Transverse colon (tissue), 4 donors: ENCODE measurements at regions not wholly inside any gene's neighbourhood (a gene's known extent, or its start where the extent isn't known, plus 50 kb on each side); places are given as distances from the start of the nearest gene placed in this dataset.

ENCODE experiments used
- EP300 ChIP-seq: sonication (generic); formaldehyde crosslinking; IDR thresholded peaks from one replicate; pipeline ENCODE4 v1.6.1; 2017; ENCODE audit warnings: antibody characterized with exemption, low read depth
- POLR2A ChIP-seq: fragments of 450-650 bp; IDR thresholded peaks from one replicate; pipeline ENCODE4 v1.6.1; 2016; ENCODE audit warnings: antibody characterized with exemption, mild to moderate bottlenecking, moderate library complexity
- POLR2AphosphoS5 ChIP-seq, 3 donors: sonication (generic); formaldehyde crosslinking; IDR thresholded peaks; one replicate each; pipeline ENCODE4 v1.6.1; 2016; ENCODE audit warnings: antibody characterized with exemption in 3 of 3
- TF ChIP-seq, protein P1 (sequence below), 5 experiments: fragments of 200-600 bp in 3 of 5; fragments of 450-650 bp in 2 of 5; sonication (generic) in 3 of 5; IDR thresholded peaks; 1 replicate in 2 of 5; 2 replicates in 3 of 5; pipeline ENCODE4 v1.5.1; 2016 to 2017; ENCODE audit warnings: antibody characterized with exemption in 5 of 5, inconsistent platforms in 3 of 5, mild to moderate bottlenecking in 2 of 5, moderate library complexity in 1 of 5

DNA sequence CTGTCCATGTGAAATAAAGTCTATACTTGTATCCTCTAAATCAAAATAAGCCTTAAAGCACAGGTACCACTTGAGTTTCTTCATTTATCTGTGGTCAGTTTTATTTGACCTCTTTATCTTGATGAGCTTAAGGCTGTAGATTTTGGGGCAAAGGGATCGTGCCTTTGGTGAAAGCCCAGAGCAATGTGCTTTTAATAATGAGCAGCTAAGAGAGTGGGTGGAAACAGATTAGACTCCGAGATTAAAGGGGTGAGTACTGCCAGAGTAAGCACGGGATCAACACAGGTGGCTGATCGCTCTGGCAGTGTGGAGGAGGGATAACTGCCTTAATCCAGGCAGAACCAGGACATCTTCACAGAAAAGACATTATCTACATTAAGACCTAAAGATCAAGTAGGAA lies 280.4 kb downstream of the TDRD15 start:
- TF ChIP-seq, protein P1, sequence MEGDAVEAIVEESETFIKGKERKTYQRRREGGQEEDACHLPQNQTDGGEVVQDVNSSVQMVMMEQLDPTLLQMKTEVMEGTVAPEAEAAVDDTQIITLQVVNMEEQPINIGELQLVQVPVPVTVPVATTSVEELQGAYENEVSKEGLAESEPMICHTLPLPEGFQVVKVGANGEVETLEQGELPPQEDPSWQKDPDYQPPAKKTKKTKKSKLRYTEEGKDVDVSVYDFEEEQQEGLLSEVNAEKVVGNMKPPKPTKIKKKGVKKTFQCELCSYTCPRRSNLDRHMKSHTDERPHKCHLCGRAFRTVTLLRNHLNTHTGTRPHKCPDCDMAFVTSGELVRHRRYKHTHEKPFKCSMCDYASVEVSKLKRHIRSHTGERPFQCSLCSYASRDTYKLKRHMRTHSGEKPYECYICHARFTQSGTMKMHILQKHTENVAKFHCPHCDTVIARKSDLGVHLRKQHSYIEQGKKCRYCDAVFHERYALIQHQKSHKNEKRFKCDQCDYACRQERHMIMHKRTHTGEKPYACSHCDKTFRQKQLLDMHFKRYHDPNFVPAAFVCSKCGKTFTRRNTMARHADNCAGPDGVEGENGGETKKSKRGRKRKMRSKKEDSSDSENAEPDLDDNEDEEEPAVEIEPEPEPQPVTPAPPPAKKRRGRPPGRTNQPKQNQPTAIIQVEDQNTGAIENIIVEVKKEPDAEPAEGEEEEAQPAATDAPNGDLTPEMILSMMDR (IDR thresholded peaks at IDR 0.05): no peak
- TF ChIP-seq POLR2AphosphoS5 (IDR thresholded peaks at IDR 0.05): no peak
- no peak for TF ChIP-seq POLR2A
- TF ChIP-seq EP300: no peak
